Thyroid gland (tissue), 4 donors: ENCODE measurements at regions not wholly inside any gene's neighbourhood (a gene's known extent, or its start where the extent isn't known, plus 50 kb on each side); places are given as distances from the start of the nearest gene placed in this dataset.

Experiments
- DNase-seq, 2 donors: peaks; one replicate each; pipeline ENCODE4 v3.0.0-alpha.2; 2019
- H3K27ac ChIP-seq, 3 donors: fragments of 200-600 bp; sonication (generic); 1 replicate in 2 of 3; 2 replicates in 1 of 3; pipeline ENCODE4 v1.5.1; 2016 to 2019; ENCODE audit warnings: mild to moderate bottlenecking in 1 of 3, moderate library complexity in 1 of 3
- H3K27me3 ChIP-seq: fragments of 200-600 bp; sonication (generic); one replicate; pipeline ENCODE4 v1.5.1; 2019
- H3K36me3 ChIP-seq, 2 donors: fragments of 200-600 bp; sonication (generic); one replicate each; pipeline ENCODE4 v1.5.1; 2016 to 2019
- H3K4me1 ChIP-seq, 2 donors: fragments of 200-600 bp; sonication (generic); one replicate each; pipeline ENCODE4 v1.5.1; 2017 to 2019
- H3K4me3 ChIP-seq, 3 donors: fragments of 200-600 bp; sonication (generic); replicated peaks in 1 of 3; 1 replicate in 2 of 3; 2 replicates in 1 of 3; pipeline ENCODE4 v1.5.1; 2016; ENCODE audit warnings: mild to moderate bottlenecking in 1 of 3
- H3K9me3 ChIP-seq: fragments of 200-600 bp; sonication (generic); one replicate; pipeline ENCODE4 v1.5.1; 2017
- CTCF ChIP-seq, 6 experiments: fragments of 200-600 bp in 3 of 6; fragments of 450-650 bp in 3 of 6; sonication (generic) in 3 of 6; IDR thresholded peaks; one replicate each; pipeline ENCODE4 v1.5.1; 2016 to 2019; ENCODE audit warnings: antibody characterized with exemption in 6 of 6, mild to moderate bottlenecking in 2 of 6, inconsistent platforms in 1 of 6, moderate library complexity in 1 of 6
- POLR2A ChIP-seq, 2 donors: fragments of 450-650 bp; IDR thresholded peaks; one replicate each; pipeline ENCODE4 v1.6.1; 2017; ENCODE audit warnings: antibody characterized with exemption in 2 of 2, mild to moderate bottlenecking in 2 of 2, moderate library complexity in 1 of 2
- WGBS, 2 donors: methylation state at CpG; one replicate each; pipeline ENCODE4 v1.1.5; 2017; 5-methylcytosine and 5-hydroxymethylcytosine counted together
- intact Hi-C: fragments of 100-400 bp; cut with DNase I; formaldehyde crosslinking; loops from one replicate; pipeline ENCODE4 v1.15.1; 2023

GRCh38 chr2:138430181-138430580 lies 71.4 kb upstream of the SPOPL start:
- intact Hi-C loops = no loop called here
- 56 to 60% methylated on average over 3 of the region's 3 CpGs for WGBS, 2 donors

GRCh38 chr2:138432971-138433370 lies 68.6 kb upstream of the SPOPL start:
- Histone ChIP-seq H3K27ac (no peak overlapping the region), H3K27me3 (no peaks in the 10 kb centered on the region), H3K4me1 (no peaks in the 10 kb centered on the region), H3K9me3 (no peaks in the 10 kb centered on the region), H3K4me3 (no peak overlapping the region), H3K36me3 (no peaks in the 10 kb centered on the region)
- no peak for DNase-seq
- intact Hi-C loops = no loop called here
- WGBS, 2 donors = 86 to 88% methylated on average over 2 of the region's 2 CpGs
- TF ChIP-seq POLR2A (IDR thresholded peaks at IDR 0.05) = no peak
- TF ChIP-seq CTCF (IDR thresholded peaks at IDR 0.05) = no peak

More at GRCh38 chr2:138430181-138430580, 71.4 kb upstream of the SPOPL start:
- no peaks in the 10 kb centered on the region for H3K36me3 ChIP-seq
- no peaks in the 10 kb centered on the region for H3K4me1 ChIP-seq
- H3K27me3 ChIP-seq = no peaks in the 10 kb centered on the region
- H3K27ac ChIP-seq = no peak overlapping the region
- no peak overlapping the region for H3K4me3 ChIP-seq
- TF ChIP-seq POLR2A (IDR thresholded peaks at IDR 0.05) = no peak
- TF ChIP-seq CTCF (IDR thresholded peaks at IDR 0.05) = no peak
- DNase-seq = no peak
- H3K9me3 ChIP-seq = no peaks in the 10 kb centered on the region

GRCh38 chr2:138433995-138434951 lies 67.3 kb upstream of the SPOPL start:
- no peaks in the 10 kb centered on the region for H3K36me3 ChIP-seq
- no peak for DNase-seq
- TF ChIP-seq POLR2A (IDR thresholded peaks at IDR 0.05) (no peak), CTCF (IDR thresholded peaks at IDR 0.05) (no peak)
- no peak overlapping the region for H3K27ac ChIP-seq
- H3K27me3 ChIP-seq = no peaks in the 10 kb centered on the region
- H3K4me3 ChIP-seq = no peak overlapping the region
- intact Hi-C loops = no loop called here
- no peaks in the 10 kb centered on the region for H3K9me3 ChIP-seq
- WGBS, 2 donors = 73 to 76% methylated on average over 8 of the region's 8 CpGs
- H3K4me1 ChIP-seq = no peaks in the 10 kb centered on the region

- H3K4me3 ChIP-seq = no peak overlapping the region
- no peak for DNase-seq
- H3K4me1 ChIP-seq = no peaks in the 10 kb centered on the region
- H3K27me3 ChIP-seq = no peaks in the 10 kb centered on the region
- intact Hi-C loops = no loop called here
- H3K9me3 ChIP-seq = no peaks in the 10 kb centered on the region
- no peak overlapping the region for H3K27ac ChIP-seq
- TF ChIP-seq CTCF (IDR thresholded peaks at IDR 0.05) (no peak), POLR2A (IDR thresholded peaks at IDR 0.05) (no peak)
- H3K36me3 ChIP-seq = no peaks in the 10 kb centered on the region
- 55 to 73% methylated on average over 1 of the region's 1 CpG for WGBS, 2 donors
Measured at GRCh38 chr2:138435701-138436100, 65.9 kb upstream of the SPOPL start.

- H3K27me3 ChIP-seq = no peaks in the 10 kb centered on the region
- no peak for TF ChIP-seq POLR2A (IDR thresholded peaks at IDR 0.05)
- no peak for TF ChIP-seq CTCF (IDR thresholded peaks at IDR 0.05)
- intact Hi-C loops = no loop called here
- 95 to 98% methylated on average over 2 of the region's 2 CpGs for WGBS, 2 donors
- DNase-seq = no peak
- H3K4me1 ChIP-seq = no peaks in the 10 kb centered on the region
- no peak overlapping the region for H3K4me3 ChIP-seq
- no peaks in the 10 kb centered on the region for H3K9me3 ChIP-seq
- H3K27ac ChIP-seq = no peak overlapping the region
- H3K36me3 ChIP-seq = no peaks in the 10 kb centered on the region
Measured at GRCh38 chr2:138439733-138440132, 61.8 kb upstream of the SPOPL start.
